Skeletal muscle tissue (tissue), 3 donors: ENCODE measurements at regions not wholly inside any gene's neighbourhood (a gene's known extent, or its start where the extent isn't known, plus 50 kb on each side); places are given as distances from the start of the nearest gene placed in this dataset.

ENCODE experiments used
- H3K27ac ChIP-seq: one replicate; pipeline ENCODE4 v1.7.0; 2013; ENCODE audit warnings: mild to moderate bottlenecking, low read depth, low read length, inconsistent platforms
- H3K27me3 ChIP-seq, 3 donors: one replicate each; pipeline ENCODE4 v1.7.0; 2013; ENCODE audit warnings: low read length in 3 of 3; ENCODE audit not compliant: control insufficient read depth in 3 of 3, insufficient read depth in 3 of 3
- H3K36me3 ChIP-seq, 3 donors: one replicate each; pipeline ENCODE4 v1.7.0; 2013; ENCODE audit warnings: low read length in 3 of 3; ENCODE audit not compliant: control insufficient read depth in 3 of 3, insufficient read depth in 3 of 3
- H3K4me1 ChIP-seq, 3 donors: one replicate each; pipeline ENCODE4 v1.7.0; 2013; ENCODE audit warnings: low read length in 3 of 3, mild to moderate bottlenecking in 3 of 3; ENCODE audit not compliant: control insufficient read depth in 3 of 3, insufficient read depth in 3 of 3
- H3K4me3 ChIP-seq, 3 donors: one replicate each; pipeline ENCODE4 v1.7.0; 2013; ENCODE audit warnings: low read length in 3 of 3
- H3K9ac ChIP-seq, 3 donors: one replicate each; pipeline ENCODE4 v1.7.0; 2013; ENCODE audit warnings: low read length in 3 of 3, mild to moderate bottlenecking in 3 of 3, moderate library complexity in 2 of 3, low read depth in 1 of 3
- H3K9me3 ChIP-seq, 3 donors: one replicate each; pipeline ENCODE4 v1.7.0; 2013; ENCODE audit warnings: low read length in 3 of 3; ENCODE audit not compliant: control insufficient read depth in 3 of 3
- donor health status: Osteomylitis.

GRCh38 chr3:72421786-72422185 is 426.5 kb downstream of the SHQ1 start:
- Histone ChIP-seq H3K9me3 (no peaks in the 10 kb centered on the region), H3K27me3 (no peaks in the 10 kb centered on the region), H3K4me3 (no peak overlapping the region), H3K4me1 (peaks cover 3 to 6% (median 5%) of the 10 kb centered on the region in 3 donors), H3K27ac (no peak overlapping the region), H3K9ac (no peak overlapping the region), H3K36me3 (no peaks in the 10 kb centered on the region)

GRCh38 chr3:72421126-72421525 is 427.1 kb downstream of the SHQ1 start:
- H3K27me3 ChIP-seq = no peaks in the 10 kb centered on the region
- H3K9ac ChIP-seq = no peak overlapping the region
- peaks cover 3 to 9% (median 6%) of the 10 kb centered on the region in 3 donors for H3K4me1 ChIP-seq
- H3K4me3 ChIP-seq = no peak overlapping the region
- no peaks in the 10 kb centered on the region for H3K36me3 ChIP-seq
- no peak overlapping the region for H3K27ac ChIP-seq
- H3K9me3 ChIP-seq = no peaks in the 10 kb centered on the region

- Histone ChIP-seq H3K27ac (no peak overlapping the region), H3K27me3 (no peaks in the 10 kb centered on the region), H3K9ac (no peak overlapping the region), H3K36me3 (no peaks in the 10 kb centered on the region), H3K4me1 (peaks cover 0 to 3% (median 0%) of the 10 kb centered on the region in 3 donors), H3K9me3 (no peaks in the 10 kb centered on the region), H3K4me3 (no peak overlapping the region)
These were observed 429.4 kb downstream of the SHQ1 start for GRCh38 chr3:72418856-72419255.

GRCh38 chr3:72418244-72418643 is 430.0 kb downstream of the SHQ1 start:
- H3K36me3 ChIP-seq = no peaks in the 10 kb centered on the region
- peaks cover 0 to 3% (median 0%) of the 10 kb centered on the region in 3 donors for H3K4me1 ChIP-seq

GRCh38 chr3:72414481-72415016 is 433.7 kb downstream of the SHQ1 start:
- Histone ChIP-seq H3K9me3 (no peaks in the 10 kb centered on the region), H3K4me1 (peaks cover 8 to 11% (median 9%) of the 10 kb centered on the region in 3 donors), H3K27me3 (no peaks in the 10 kb centered on the region), H3K27ac (no peak overlapping the region), H3K4me3 (no peak overlapping the region), H3K9ac (no peak overlapping the region), H3K36me3 (no peaks in the 10 kb centered on the region)

More at GRCh38 chr3:72418244-72418643, 430.0 kb downstream of the SHQ1 start:
- Histone ChIP-seq H3K9ac (no peak overlapping the region), H3K9me3 (no peaks in the 10 kb centered on the region), H3K27me3 (no peaks in the 10 kb centered on the region), H3K4me3 (no peak overlapping the region), H3K27ac (no peak overlapping the region)

GRCh38 chr3:72413228-72413627 is 435.0 kb downstream of the SHQ1 start:
- no peak overlapping the region for H3K4me3 ChIP-seq
- peaks cover 8 to 14% (median 9%) of the 10 kb centered on the region in 3 donors for H3K4me1 ChIP-seq
- no peaks in the 10 kb centered on the region for H3K27me3 ChIP-seq

GRCh38 chr3:72412340-72412956 is 435.8 kb downstream of the SHQ1 start:
- Histone ChIP-seq H3K9ac (no peak overlapping the region), H3K4me1 (peaks cover 9 to 18% (median 12%) of the 10 kb centered on the region in 3 donors), H3K36me3 (no peaks in the 10 kb centered on the region), H3K27me3 (no peaks in the 10 kb centered on the region), H3K27ac (no peak overlapping the region), H3K4me3 (no peak overlapping the region), H3K9me3 (no peaks in the 10 kb centered on the region)

More at GRCh38 chr3:72413228-72413627, 435.0 kb downstream of the SHQ1 start:
- no peaks in the 10 kb centered on the region for H3K36me3 ChIP-seq
- no peaks in the 10 kb centered on the region for H3K9me3 ChIP-seq
- no peak overlapping the region for H3K27ac ChIP-seq
- no peak overlapping the region for H3K9ac ChIP-seq

GRCh38 chr3:72411843-72412242 is 436.4 kb downstream of the SHQ1 start:
- no peak overlapping the region for H3K27ac ChIP-seq
- no peak overlapping the region for H3K4me3 ChIP-seq
- no peak overlapping the region for H3K9ac ChIP-seq
- H3K36me3 ChIP-seq = no peaks in the 10 kb centered on the region
- peaks cover 9 to 19% (median 12%) of the 10 kb centered on the region in 3 donors for H3K4me1 ChIP-seq
- H3K9me3 ChIP-seq = no peaks in the 10 kb centered on the region
- H3K27me3 ChIP-seq = no peaks in the 10 kb centered on the region

- Histone ChIP-seq H3K9me3 (no peaks in the 10 kb centered on the region), H3K4me1 (peaks cover 13 to 19% (median 14%) of the 10 kb centered on the region in 3 donors), H3K27ac (no peak overlapping the region), H3K4me3 (no peak overlapping the region), H3K36me3 (no peaks in the 10 kb centered on the region), H3K27me3 (no peaks in the 10 kb centered on the region), H3K9ac (no peak overlapping the region)
These were observed 437.1 kb downstream of the SHQ1 start for GRCh38 chr3:72411126-72411525.

- H3K27me3 ChIP-seq = no peaks in the 10 kb centered on the region
- H3K36me3 ChIP-seq = no peaks in the 10 kb centered on the region
- H3K4me3 ChIP-seq = no peak overlapping the region
- H3K4me1 ChIP-seq = peaks cover 13 to 25% (median 15%) of the 10 kb centered on the region in 3 donors
- no peak overlapping the region for H3K27ac ChIP-seq
- no peak overlapping the region for H3K9ac ChIP-seq
- no peaks in the 10 kb centered on the region for H3K9me3 ChIP-seq
These were observed 439.1 kb downstream of the SHQ1 start for GRCh38 chr3:72408983-72409779.
